ENCODE measurements at regions not wholly inside any gene's neighbourhood (a gene's known extent, or its start where the extent isn't known, plus 50 kb on each side); places are given as distances from the start of the nearest gene placed in this dataset.

- 79 to 88% (median 85%) methylated on average over 15 of the region's 15 CpGs for WGBS, 4 donors
- Histone ChIP-seq H3K4me3 (peak overlapping the region in 1 of 4 donors; percentile 41), H3K9me3 (replicated peaks in 1 of 3) (no peaks in the 10 kb centered on the region), H3K27ac (no peak overlapping the region), H3K27me3 (no peaks in the 10 kb centered on the region), H3K4me1 (replicated peaks in 1 of 2) (peaks cover 0 to 3% of the 10 kb centered on the region in 2 donors), H3K36me3 (replicated peaks in 1 of 2) (no peaks in the 10 kb centered on the region)
- intact Hi-C loops (cut with DNase I), result no loop called here
- TF ChIP-seq POLR2A (IDR thresholded peaks at IDR 0.05), result no peak
- TF ChIP-seq CTCF (IDR thresholded peaks at IDR 0.05), result no peak
- no peak for DNase-seq
Measured at GRCh38 chr9:16268067-16268881, 602.2 kb downstream of the BNC2 start.

GRCh38 chr9:16271967-16272366 is 598.5 kb downstream of the BNC2 start:
- Histone ChIP-seq H3K4me1 (replicated peaks in 1 of 2) (peaks cover 0 to 3% of the 10 kb centered on the region in 2 donors), H3K9me3 (replicated peaks in 1 of 3) (no peaks in the 10 kb centered on the region), H3K27me3 (no peaks in the 10 kb centered on the region), H3K27ac (no peak overlapping the region), H3K4me3 (no peak overlapping the region), H3K36me3 (replicated peaks in 1 of 2) (no peaks in the 10 kb centered on the region)
- no peak for TF ChIP-seq CTCF (IDR thresholded peaks at IDR 0.05)
- TF ChIP-seq POLR2A (IDR thresholded peaks at IDR 0.05), result no peak
- intact Hi-C loops (cut with DNase I), result no loop called here
- DNase-seq, result peak in 1 of 7 donors; percentile 10
- WGBS, 4 donors, result 75 to 89% (median 79%) methylated on average over 9 of the region's 9 CpGs

- intact Hi-C loops (cut with DNase I), result no loop called here
- Histone ChIP-seq H3K4me1 (replicated peaks in 1 of 2) (peaks cover 0 to 3% of the 10 kb centered on the region in 2 donors), H3K4me3 (no peak overlapping the region), H3K27me3 (no peaks in the 10 kb centered on the region), H3K36me3 (replicated peaks in 1 of 2) (no peaks in the 10 kb centered on the region), H3K9me3 (replicated peaks in 1 of 3) (no peaks in the 10 kb centered on the region), H3K27ac (no peak overlapping the region)
- peak in 1 of 7 donors; percentile 46 for DNase-seq
- TF ChIP-seq POLR2A (IDR thresholded peaks at IDR 0.05) (no peak), CTCF (IDR thresholded peaks at IDR 0.05) (no peak)
- 79 to 89% (median 86%) methylated on average over 8 of the region's 8 CpGs for WGBS, 4 donors
Measured at GRCh38 chr9:16272776-16273175, 597.7 kb downstream of the BNC2 start.

GRCh38 chr9:16275795-16276624 is 594.5 kb downstream of the BNC2 start:
- Histone ChIP-seq H3K4me3 (no peak overlapping the region), H3K27me3 (no peaks in the 10 kb centered on the region), H3K4me1 (replicated peaks in 1 of 2) (no peaks in the 10 kb centered on the region), H3K36me3 (replicated peaks in 1 of 2) (no peaks in the 10 kb centered on the region), H3K9me3 (replicated peaks in 1 of 3) (no peaks in the 10 kb centered on the region), H3K27ac (no peak overlapping the region)
- TF ChIP-seq POLR2A (IDR thresholded peaks at IDR 0.05), result no peak
- no peak for TF ChIP-seq CTCF (IDR thresholded peaks at IDR 0.05)
- peak in 1 of 7 donors; percentile 40 for DNase-seq
- intact Hi-C loops (cut with DNase I), result no loop called here
- WGBS, 4 donors, result 88 to 95% (median 91%) methylated on average over 14 to 15 of the region's 15 CpGs

Measured in adrenal gland (tissue), 9 donors.